ENCODE measurements at regions not wholly inside any gene's neighbourhood (a gene's known extent, or its start where the extent isn't known, plus 50 kb on each side); places are given as distances from the start of the nearest gene placed in this dataset.

DNA sequence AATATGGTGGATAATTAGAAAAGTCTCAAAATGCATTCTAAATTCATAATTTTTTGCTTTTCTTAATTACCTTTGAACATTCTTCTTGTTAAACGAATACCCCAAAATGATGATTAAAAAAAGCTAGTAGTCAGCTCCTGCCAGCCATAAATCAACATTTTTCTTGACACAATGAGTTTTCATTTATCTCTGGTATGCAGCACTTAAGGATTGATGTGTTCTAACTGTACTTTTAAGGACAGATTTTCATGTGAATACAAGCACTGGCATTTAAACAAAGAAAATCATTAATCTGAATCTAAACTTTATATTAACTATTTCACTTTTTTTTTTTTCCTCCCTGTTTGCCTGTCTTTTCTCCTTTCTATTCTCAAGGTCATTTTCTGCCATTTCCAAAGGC lies 976.8 kb downstream of the TMEM182 start:
- no peak for TF ChIP-seq POLR2A (IDR thresholded peaks at IDR 0.05; ENCODE audit: low read length)
- TF ChIP-seq GATA1 (IDR thresholded peaks at IDR 0.05; ENCODE audit: low read depth, low read length), result no peak
